T-helper 17 cell (primary cell): ENCODE measurements at regions not wholly inside any gene's neighbourhood (a gene's known extent, or its start where the extent isn't known, plus 50 kb on each side); places are given as distances from the start of the nearest gene placed in this dataset.

Experiments
- ATAC-seq: fragments of 150-1000 bp; cut with Tn5 transposase; 2 replicates; pipeline ENCODE4 v1.10.0; 2021; ENCODE audit warnings: mild to moderate bottlenecking, moderate library complexity
- DNase-seq, 3 donors: peaks; one replicate each; pipeline versions ENCODE4 v3.0.0 to v3.0.0-alpha.2; 2020 to 2021
- H3K9me3 ChIP-seq: one replicate; pipeline ENCODE4 v1.7.0; 2013; ENCODE audit warnings: low read length, mild to moderate bottlenecking; ENCODE audit not compliant: control insufficient read depth, poor library complexity, severe bottlenecking
- H3K27ac Mint-ChIP-seq: one replicate; pipeline ENCODE4 v1.8.0; 2022; ENCODE audit warnings: mild to moderate bottlenecking, moderate library complexity, mixed read lengths
- H3K27me3 Mint-ChIP-seq: one replicate; pipeline ENCODE4 v1.8.0; 2022; ENCODE audit warnings: mixed read lengths
- H3K36me3 Mint-ChIP-seq: one replicate; pipeline ENCODE4 v1.8.0; 2022; ENCODE audit warnings: low read depth, mixed read lengths
- H3K4me1 Mint-ChIP-seq: one replicate; pipeline ENCODE4 v1.8.0; 2022; ENCODE audit warnings: mild to moderate bottlenecking, mixed read lengths
- H3K4me3 Mint-ChIP-seq: one replicate; pipeline ENCODE4 v1.8.0; 2022; ENCODE audit warnings: mild to moderate bottlenecking, moderate library complexity, mixed read lengths

- no peak for ATAC-seq
- Mint-ChIP-seq H3K27ac (no peak overlapping the region), H3K27me3 (no peaks in the 10 kb centered on the region), H3K36me3 (no peaks in the 10 kb centered on the region), H3K4me1 (peaks cover 3% of the 10 kb centered on the region), H3K4me3 (no peak overlapping the region)
- H3K9me3 ChIP-seq = no peaks in the 10 kb centered on the region
- no peak for DNase-seq
Measured at GRCh38 chr7:12794722-12795302, 107.4 kb downstream of the ARL4A start.

GRCh38 chr7:12796397-12797127 is 109.1 kb downstream of the ARL4A start:
- Mint-ChIP-seq H3K27me3 (peaks cover 4% of the 10 kb centered on the region), H3K27ac (no peak overlapping the region), H3K36me3 (no peaks in the 10 kb centered on the region), H3K4me1 (peaks cover 3% of the 10 kb centered on the region), H3K4me3 (no peak overlapping the region)
- H3K9me3 ChIP-seq = no peaks in the 10 kb centered on the region
- ATAC-seq (no peak), DNase-seq (no peak)

GRCh38 chr7:12800486-12800885 is 113.1 kb downstream of the ARL4A start:
- ATAC-seq = no peak
- H3K27me3 Mint-ChIP-seq = peaks cover 4% of the 10 kb centered on the region
- H3K27ac Mint-ChIP-seq = no peak overlapping the region
- H3K36me3 Mint-ChIP-seq = no peaks in the 10 kb centered on the region
- H3K9me3 ChIP-seq = no peaks in the 10 kb centered on the region
- no peak for DNase-seq
- peaks cover 4% of the 10 kb centered on the region for H3K4me1 Mint-ChIP-seq
- H3K4me3 Mint-ChIP-seq = no peak overlapping the region

- H3K4me1 Mint-ChIP-seq = peaks cover 4% of the 10 kb centered on the region
- no peak for ATAC-seq
- no peak overlapping the region for H3K27ac Mint-ChIP-seq
- no peaks in the 10 kb centered on the region for H3K9me3 ChIP-seq
- no peak for DNase-seq
- no peaks in the 10 kb centered on the region for H3K36me3 Mint-ChIP-seq
- peaks cover 4% of the 10 kb centered on the region for H3K27me3 Mint-ChIP-seq
- H3K4me3 Mint-ChIP-seq = no peak overlapping the region
Measured at GRCh38 chr7:12801107-12801506, 113.7 kb downstream of the ARL4A start.

GRCh38 chr7:12802070-12802469 is 114.6 kb downstream of the ARL4A start:
- Mint-ChIP-seq H3K27ac (no peak overlapping the region), H3K4me3 (no peak overlapping the region), H3K4me1 (peaks cover 2% of the 10 kb centered on the region), H3K36me3 (no peaks in the 10 kb centered on the region), H3K27me3 (peaks cover 4% of the 10 kb centered on the region)
- ATAC-seq (no peak), DNase-seq (no peak)
- no peaks in the 10 kb centered on the region for H3K9me3 ChIP-seq

GRCh38 chr7:12803542-12803941 is 116.1 kb downstream of the ARL4A start:
- no peak overlapping the region for H3K27ac Mint-ChIP-seq
- ATAC-seq = no peak
- DNase-seq = no peak
- H3K36me3 Mint-ChIP-seq = no peaks in the 10 kb centered on the region
- no peaks in the 10 kb centered on the region for H3K9me3 ChIP-seq
- H3K27me3 Mint-ChIP-seq = peaks cover 4% of the 10 kb centered on the region
- no peak overlapping the region for H3K4me3 Mint-ChIP-seq
- H3K4me1 Mint-ChIP-seq = peaks cover 2% of the 10 kb centered on the region

- H3K27ac Mint-ChIP-seq = no peak overlapping the region
- no peak for DNase-seq
- no peaks in the 10 kb centered on the region for H3K9me3 ChIP-seq
- no peak overlapping the region for H3K4me3 Mint-ChIP-seq
- H3K36me3 Mint-ChIP-seq = no peaks in the 10 kb centered on the region
- H3K27me3 Mint-ChIP-seq = peaks cover 4% of the 10 kb centered on the region
- H3K4me1 Mint-ChIP-seq = peaks cover 2% of the 10 kb centered on the region
- ATAC-seq = no peak
Measured at GRCh38 chr7:12805518-12805928, 118.1 kb downstream of the ARL4A start.

- DNase-seq (no peak), ATAC-seq (no peak)
- H3K27ac Mint-ChIP-seq = no peak overlapping the region
- H3K9me3 ChIP-seq = no peaks in the 10 kb centered on the region
- peaks cover 2% of the 10 kb centered on the region for H3K27me3 Mint-ChIP-seq
- H3K36me3 Mint-ChIP-seq = no peaks in the 10 kb centered on the region
- peaks cover 2% of the 10 kb centered on the region for H3K4me1 Mint-ChIP-seq
- no peak overlapping the region for H3K4me3 Mint-ChIP-seq
Measured at GRCh38 chr7:12805957-12806356, 118.5 kb downstream of the ARL4A start.

GRCh38 chr7:12809476-12809875 is 122.0 kb downstream of the ARL4A start:
- H3K27me3 Mint-ChIP-seq = no peaks in the 10 kb centered on the region
- H3K9me3 ChIP-seq = no peaks in the 10 kb centered on the region
- H3K4me3 Mint-ChIP-seq = no peak overlapping the region
- ATAC-seq (no peak), DNase-seq (no peak)
- no peaks in the 10 kb centered on the region for H3K4me1 Mint-ChIP-seq
- no peaks in the 10 kb centered on the region for H3K36me3 Mint-ChIP-seq
- H3K27ac Mint-ChIP-seq = no peak overlapping the region

GRCh38 chr7:12812111-12812510 is 124.7 kb downstream of the ARL4A start:
- Mint-ChIP-seq H3K4me3 (no peak overlapping the region), H3K36me3 (no peaks in the 10 kb centered on the region), H3K27ac (no peak overlapping the region), H3K4me1 (no peaks in the 10 kb centered on the region), H3K27me3 (no peaks in the 10 kb centered on the region)
- no peaks in the 10 kb centered on the region for H3K9me3 ChIP-seq
- ATAC-seq (no peak), DNase-seq (no peak)

- Mint-ChIP-seq H3K36me3 (no peaks in the 10 kb centered on the region), H3K27ac (no peak overlapping the region), H3K4me1 (no peaks in the 10 kb centered on the region), H3K27me3 (peaks cover 9% of the 10 kb centered on the region), H3K4me3 (no peak overlapping the region)
- H3K9me3 ChIP-seq = no peaks in the 10 kb centered on the region
- DNase-seq (no peak), ATAC-seq (no peak)
Measured at GRCh38 chr7:12814107-12814506, 126.7 kb downstream of the ARL4A start.

GRCh38 chr7:12814828-12815227 is 127.4 kb downstream of the ARL4A start:
- H3K36me3 Mint-ChIP-seq = no peaks in the 10 kb centered on the region
- no peak overlapping the region for H3K4me3 Mint-ChIP-seq
- H3K27me3 Mint-ChIP-seq = peaks cover 9% of the 10 kb centered on the region
- H3K9me3 ChIP-seq = no peaks in the 10 kb centered on the region
- DNase-seq = no peak
- no peak overlapping the region for H3K27ac Mint-ChIP-seq
- H3K4me1 Mint-ChIP-seq = no peaks in the 10 kb centered on the region
- no peak for ATAC-seq

- no peak for DNase-seq
- H3K9me3 ChIP-seq = no peaks in the 10 kb centered on the region
- Mint-ChIP-seq H3K4me1 (no peaks in the 10 kb centered on the region), H3K27ac (no peak overlapping the region), H3K36me3 (no peaks in the 10 kb centered on the region), H3K27me3 (peaks cover 9% of the 10 kb centered on the region), H3K4me3 (no peak overlapping the region)
- no peak for ATAC-seq
Measured at GRCh38 chr7:12815426-12815825, 128.0 kb downstream of the ARL4A start.

GRCh38 chr7:12815871-12816270 is 128.4 kb downstream of the ARL4A start:
- H3K27ac Mint-ChIP-seq = no peak overlapping the region
- DNase-seq (no peak), ATAC-seq (no peak)
- H3K4me3 Mint-ChIP-seq = no peak overlapping the region
- no peaks in the 10 kb centered on the region for H3K36me3 Mint-ChIP-seq
- H3K4me1 Mint-ChIP-seq = no peaks in the 10 kb centered on the region
- peaks cover 12% of the 10 kb centered on the region for H3K27me3 Mint-ChIP-seq
- H3K9me3 ChIP-seq = no peaks in the 10 kb centered on the region
